GM12878 (cell line): ENCODE measurements at regions not wholly inside any gene's neighbourhood (a gene's known extent, or its start where the extent isn't known, plus 50 kb on each side); places are given as distances from the start of the nearest gene placed in this dataset.

Source experiments
- ATAC-seq: fragments of 200-7000 bp; cut with Tn5 transposase; 3 replicates; pipeline ENCODE4 v1.9.1; 2020; ENCODE audit warnings: mild to moderate bottlenecking, moderate library complexity
- BruUV-seq: library from RNA; stranded (reverse); fragments of 400-500 nt; replicated peaks from 2 replicates; lab custom pipeline; 2021; lab: Mats Ljungman, UMichigan
- CTCF ChIA-PET: fragments of 300-600 bp; sonication (Branson Sonifier 250); formaldehyde crosslinking; extraction: SDS; loops from one replicate; lab custom pipeline; 2021; ENCODE audit warnings: inconsistent platforms; lab: Yijun Ruan, JAX
- POLR2A ChIA-PET: fragments of 350-600 bp; formaldehyde crosslinking; extraction: SDS; loops from one replicate; lab custom pipeline; 2021; ENCODE audit warnings: inconsistent platforms; lab: Charles Lee
- RAD21 ChIA-PET: fragments of 300-600 bp; sonication (Branson Sonifier 250); formaldehyde crosslinking; loops from one replicate; lab custom pipeline; 2023; ENCODE audit warnings: antibody characterized with exemption; ENCODE audit not compliant: unreplicated experiment; lab: Charles Lee
- SMC1A ChIA-PET: fragments of 300-600 bp; sonication (Branson Sonifier 250); formaldehyde crosslinking; loops from one replicate; lab custom pipeline; 2023; ENCODE audit not compliant: unreplicated experiment, uncharacterized antibody; lab: Charles Lee
- DNase-seq: peaks from one replicate; pipeline ENCODE4 v3.0.0-alpha.2; 2011; ENCODE audit warnings: low read depth, low spot score
- FAIRE-seq: peaks from 3 replicates; lab custom pipeline; 2011; peaks lifted over from hg19 to GRCh38; lab: Jason Lieb, UNC
- H2AFZ ChIP-seq: 2 replicates; pipeline ENCODE4 v1.6.0; 2011; ENCODE audit warnings: low read depth, low read length, control low read depth; ENCODE audit not compliant: control insufficient read depth
- H3K27ac ChIP-seq: 2 replicates; pipeline ENCODE4 v1.5.1; 2011; ENCODE audit warnings: control low read depth; ENCODE audit not compliant: control insufficient read depth, insufficient read depth
- H3K27me3 ChIP-seq, 2 experiments: replicated peaks in 1 of 2; 2 replicates each; pipeline versions ENCODE4 v1.6.0 to v1.6.1; 2011; ENCODE audit warnings: low read length in 1 of 2; ENCODE audit not compliant: control insufficient read depth in 2 of 2, insufficient read depth in 2 of 2
- H3K36me3 ChIP-seq, 2 experiments: 2 replicates each; pipeline ENCODE4 v1.5.1; 2011; ENCODE audit warnings: low read length in 1 of 2; ENCODE audit not compliant: control insufficient read depth in 2 of 2, insufficient read depth in 2 of 2
- H3K4me1 ChIP-seq: 2 replicates; pipeline ENCODE4 v1.6.1; 2011; ENCODE audit warnings: mild to moderate bottlenecking, low read length, moderate library complexity, mixed read lengths; ENCODE audit not compliant: control insufficient read depth, insufficient read depth
- H3K4me2 ChIP-seq: 2 replicates; pipeline ENCODE4 v1.6.0; 2011; ENCODE audit warnings: control low read depth; ENCODE audit not compliant: control insufficient read depth, insufficient read depth
- H3K4me3 ChIP-seq: fragments of 200-600 bp; sonication (generic); 2 replicates; pipeline ENCODE4 v1.5.1; 2016
- H3K79me2 ChIP-seq: 2 replicates; pipeline ENCODE4 v1.6.0; 2011; ENCODE audit warnings: low read length; ENCODE audit not compliant: control insufficient read depth, insufficient read depth
- H3K9ac ChIP-seq: 2 replicates; pipeline ENCODE4 v1.8.0; 2011; ENCODE audit warnings: low read length, control low read depth, mixed read lengths; ENCODE audit not compliant: control insufficient read depth, insufficient read depth
- H3K9me3 ChIP-seq: replicated peaks from 3 replicates; pipeline ENCODE4 v1.5.1; 2011; ENCODE audit warnings: mild to moderate bottlenecking, low read length; ENCODE audit not compliant: control insufficient read depth, insufficient read depth
- H4K20me1 ChIP-seq: 2 replicates; pipeline ENCODE4 v1.6.0; 2011; ENCODE audit not compliant: control insufficient read depth, insufficient read depth
- CREM ChIP-seq: IDR thresholded peaks from 2 replicates; pipeline ENCODE4 v1.6.1; 2014; ENCODE audit warnings: antibody characterized with exemption, low read depth
- GABPA ChIP-seq: IDR thresholded peaks from 2 replicates; pipeline ENCODE4 v1.6.1; 2014; ENCODE audit warnings: antibody characterized with exemption, low read depth, mild to moderate bottlenecking, inconsistent platforms
- MEF2A ChIP-seq: IDR thresholded peaks from 2 replicates; pipeline ENCODE4 v1.6.1; 2011; ENCODE audit warnings: low read depth, mild to moderate bottlenecking, low read length, moderate library complexity; ENCODE audit not compliant: insufficient read depth
- NFIC ChIP-seq: IDR thresholded peaks from 2 replicates; pipeline ENCODE4 v1.6.1; 2012; ENCODE audit warnings: low read depth, mild to moderate bottlenecking, inconsistent platforms, low read length, moderate library complexity
- NFYB ChIP-seq: IDR thresholded peaks from 2 replicates; pipeline ENCODE4 v1.6.1; 2011; ENCODE audit warnings: low read depth, mild to moderate bottlenecking, low read length, improper control_type of control experiment, moderate library complexity; ENCODE audit not compliant: insufficient read depth
- NR2C1 ChIP-seq: fragments of 450-650 bp; IDR thresholded peaks from 2 replicates; pipeline ENCODE4 v1.6.1; 2017; ENCODE audit warnings: antibody characterized with exemption, mild to moderate bottlenecking, moderate library complexity
- SRF ChIP-seq, 2 experiments: IDR thresholded peaks; 2 replicates each; pipeline ENCODE4 v1.6.1; 2011; ENCODE audit warnings: low read depth in 2 of 2, low read length in 2 of 2, mild to moderate bottlenecking in 1 of 2, moderate library complexity in 1 of 2
- TCF3 ChIP-seq: IDR thresholded peaks from 2 replicates; pipeline ENCODE4 v1.6.1; 2012; ENCODE audit warnings: low read depth, mild to moderate bottlenecking, low read length, borderline replicate concordance; ENCODE audit not compliant: insufficient read depth
- ZNF217 ChIP-seq: fragments of 450-650 bp; IDR thresholded peaks from 2 replicates; pipeline ENCODE4 v1.6.1; 2017; ENCODE audit warnings: antibody characterized with exemption, mild to moderate bottlenecking
- WGBS: methylation state at CpG from one replicate; pipeline ENCODE4 v1.1.6; 2016; ENCODE audit warnings: low lambda C conversion rate; ENCODE audit not compliant: insufficient replicate concordance, insufficient coverage; ENCODE audit errors: missing lambda C conversion rate; 5-methylcytosine and 5-hydroxymethylcytosine counted together
- in situ Hi-C: fragments of 300-500 bp; cut with MboI; formaldehyde crosslinking; loops from 9 replicates; pipeline ENCODE4 v1.14.3; 2018; ENCODE audit warnings: mixed read lengths
- intact Hi-C: fragments of 100-400 bp; cut with micrococcal nuclease; formaldehyde crosslinking; loops from one replicate; pipeline ENCODE4 v1.14.2; 2022; ENCODE audit not compliant: unreplicated experiment
- TF ChIP-seq, protein P1 (sequence below): IDR thresholded peaks from 2 replicates; pipeline ENCODE4 v1.6.1; 2012; ENCODE audit warnings: mild to moderate bottlenecking, low read depth, low read length
- TF ChIP-seq, protein P2 (sequence below): fragments of 450-650 bp; IDR thresholded peaks from 2 replicates; pipeline ENCODE4 v1.6.1; 2017; ENCODE audit warnings: mild to moderate bottlenecking, moderate library complexity
- TF ChIP-seq, protein P3 (sequence below): IDR thresholded peaks from 2 replicates; pipeline ENCODE4 v1.6.1; 2012; ENCODE audit warnings: low read length, inconsistent platforms

DNA sequence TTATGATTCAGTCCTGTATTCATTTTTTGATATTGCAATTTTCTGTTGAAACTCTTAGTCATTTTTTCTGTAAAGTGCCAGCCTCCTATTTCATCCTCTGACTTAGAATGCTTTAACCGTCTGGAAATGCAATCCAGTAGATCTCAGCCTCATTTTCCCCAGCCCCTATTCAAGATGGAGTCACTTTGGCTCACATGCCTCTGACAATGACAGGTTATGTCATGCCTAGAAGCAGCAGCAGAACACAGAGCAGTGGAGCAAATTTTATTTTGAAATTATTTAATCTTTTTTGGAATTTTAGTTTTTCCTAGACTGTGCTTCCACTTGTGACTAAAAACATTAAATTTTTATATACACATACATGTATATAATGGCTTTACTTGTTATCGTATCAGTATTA lies 1053.2 kb downstream of the TAF11L14 start (continued):
- TF ChIP-seq, protein P1, sequence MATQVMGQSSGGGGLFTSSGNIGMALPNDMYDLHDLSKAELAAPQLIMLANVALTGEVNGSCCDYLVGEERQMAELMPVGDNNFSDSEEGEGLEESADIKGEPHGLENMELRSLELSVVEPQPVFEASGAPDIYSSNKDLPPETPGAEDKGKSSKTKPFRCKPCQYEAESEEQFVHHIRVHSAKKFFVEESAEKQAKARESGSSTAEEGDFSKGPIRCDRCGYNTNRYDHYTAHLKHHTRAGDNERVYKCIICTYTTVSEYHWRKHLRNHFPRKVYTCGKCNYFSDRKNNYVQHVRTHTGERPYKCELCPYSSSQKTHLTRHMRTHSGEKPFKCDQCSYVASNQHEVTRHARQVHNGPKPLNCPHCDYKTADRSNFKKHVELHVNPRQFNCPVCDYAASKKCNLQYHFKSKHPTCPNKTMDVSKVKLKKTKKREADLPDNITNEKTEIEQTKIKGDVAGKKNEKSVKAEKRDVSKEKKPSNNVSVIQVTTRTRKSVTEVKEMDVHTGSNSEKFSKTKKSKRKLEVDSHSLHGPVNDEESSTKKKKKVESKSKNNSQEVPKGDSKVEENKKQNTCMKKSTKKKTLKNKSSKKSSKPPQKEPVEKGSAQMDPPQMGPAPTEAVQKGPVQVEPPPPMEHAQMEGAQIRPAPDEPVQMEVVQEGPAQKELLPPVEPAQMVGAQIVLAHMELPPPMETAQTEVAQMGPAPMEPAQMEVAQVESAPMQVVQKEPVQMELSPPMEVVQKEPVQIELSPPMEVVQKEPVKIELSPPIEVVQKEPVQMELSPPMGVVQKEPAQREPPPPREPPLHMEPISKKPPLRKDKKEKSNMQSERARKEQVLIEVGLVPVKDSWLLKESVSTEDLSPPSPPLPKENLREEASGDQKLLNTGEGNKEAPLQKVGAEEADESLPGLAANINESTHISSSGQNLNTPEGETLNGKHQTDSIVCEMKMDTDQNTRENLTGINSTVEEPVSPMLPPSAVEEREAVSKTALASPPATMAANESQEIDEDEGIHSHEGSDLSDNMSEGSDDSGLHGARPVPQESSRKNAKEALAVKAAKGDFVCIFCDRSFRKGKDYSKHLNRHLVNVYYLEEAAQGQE = no peak
- no peak for TF ChIP-seq NFYB

DNA sequence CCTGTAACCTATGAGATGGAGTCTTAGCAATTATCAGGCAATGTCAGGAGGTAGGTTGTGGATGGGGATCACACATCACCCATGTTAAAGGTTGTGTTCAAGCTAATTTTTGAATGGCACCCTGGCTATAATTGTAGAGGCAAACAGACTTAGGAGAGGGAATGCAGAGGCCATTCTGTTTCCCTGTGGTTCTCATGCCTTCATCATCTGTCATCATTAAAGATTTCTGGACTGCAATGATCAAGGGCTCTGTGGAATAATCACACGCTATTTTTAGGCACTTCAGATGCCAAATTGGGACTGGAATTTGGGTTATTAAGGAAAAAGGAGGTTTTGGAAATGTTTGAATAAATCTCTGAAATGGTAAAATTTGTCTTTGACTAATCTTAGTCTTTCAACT lies 1065.4 kb downstream of the TAF11L14 start:
- Histone ChIP-seq H3K27me3 (no peaks in the 10 kb centered on the region), H3K4me3 (no peak overlapping the region), H2AFZ (no peak overlapping the region), H3K9ac (no peak overlapping the region), H3K9me3 (no peaks in the 10 kb centered on the region), H3K27ac (no peak overlapping the region), H3K4me2 (no peak overlapping the region), H3K36me3 (no peaks in the 10 kb centered on the region; a peak in 1 of 4 replicates), H3K79me2 (no peaks in the 10 kb centered on the region), H3K4me1 (peaks cover 10% of the 10 kb centered on the region), H4K20me1 (no peaks in the 10 kb centered on the region)
- no peak for DNase-seq
- no TSS peak for BruUV-seq
- in situ Hi-C loops (loop anchor here (5.0 to 10.0 kb wide), 2 partner anchors 232 to 305 kb away; no protein-coding TSS in a partner anchor), intact Hi-C loops (no loop called here)
- 92% methylated on average over 1 of the region's 1 CpG for WGBS
- ChIA-PET SMC1A (interaction anchor here (1.2 to 3.5 kb wide), 12 partner anchors 10 to 238 kb away, joined by 3 to 27 read pairs (median 6); no protein-coding TSS in a partner anchor), CTCF (interaction anchor here (0.7 to 3.1 kb wide), 18 partner anchors 9 to 306 kb away, joined by 3 to 39 read pairs (median 4); no protein-coding TSS in a partner anchor), POLR2A (interaction anchor here (0.7 kb wide), 1 partner anchor 9 kb away, joined by 3 read pairs; no protein-coding TSS in a partner anchor), RAD21 (interaction anchor here (0.7 to 2.9 kb wide), 8 partner anchors 14 to 305 kb away, joined by 3 to 33 read pairs (median 7); no protein-coding TSS in a partner anchor)
- no peak for FAIRE-seq
- ATAC-seq = no peak
- no peak for TF ChIP-seq MEF2A
- TF ChIP-seq CREM = no peak
- TF ChIP-seq ZNF217 = no peak
- no peak for TF ChIP-seq NR2C1
- TF ChIP-seq TCF3 = no peak
- TF ChIP-seq, protein P2, sequence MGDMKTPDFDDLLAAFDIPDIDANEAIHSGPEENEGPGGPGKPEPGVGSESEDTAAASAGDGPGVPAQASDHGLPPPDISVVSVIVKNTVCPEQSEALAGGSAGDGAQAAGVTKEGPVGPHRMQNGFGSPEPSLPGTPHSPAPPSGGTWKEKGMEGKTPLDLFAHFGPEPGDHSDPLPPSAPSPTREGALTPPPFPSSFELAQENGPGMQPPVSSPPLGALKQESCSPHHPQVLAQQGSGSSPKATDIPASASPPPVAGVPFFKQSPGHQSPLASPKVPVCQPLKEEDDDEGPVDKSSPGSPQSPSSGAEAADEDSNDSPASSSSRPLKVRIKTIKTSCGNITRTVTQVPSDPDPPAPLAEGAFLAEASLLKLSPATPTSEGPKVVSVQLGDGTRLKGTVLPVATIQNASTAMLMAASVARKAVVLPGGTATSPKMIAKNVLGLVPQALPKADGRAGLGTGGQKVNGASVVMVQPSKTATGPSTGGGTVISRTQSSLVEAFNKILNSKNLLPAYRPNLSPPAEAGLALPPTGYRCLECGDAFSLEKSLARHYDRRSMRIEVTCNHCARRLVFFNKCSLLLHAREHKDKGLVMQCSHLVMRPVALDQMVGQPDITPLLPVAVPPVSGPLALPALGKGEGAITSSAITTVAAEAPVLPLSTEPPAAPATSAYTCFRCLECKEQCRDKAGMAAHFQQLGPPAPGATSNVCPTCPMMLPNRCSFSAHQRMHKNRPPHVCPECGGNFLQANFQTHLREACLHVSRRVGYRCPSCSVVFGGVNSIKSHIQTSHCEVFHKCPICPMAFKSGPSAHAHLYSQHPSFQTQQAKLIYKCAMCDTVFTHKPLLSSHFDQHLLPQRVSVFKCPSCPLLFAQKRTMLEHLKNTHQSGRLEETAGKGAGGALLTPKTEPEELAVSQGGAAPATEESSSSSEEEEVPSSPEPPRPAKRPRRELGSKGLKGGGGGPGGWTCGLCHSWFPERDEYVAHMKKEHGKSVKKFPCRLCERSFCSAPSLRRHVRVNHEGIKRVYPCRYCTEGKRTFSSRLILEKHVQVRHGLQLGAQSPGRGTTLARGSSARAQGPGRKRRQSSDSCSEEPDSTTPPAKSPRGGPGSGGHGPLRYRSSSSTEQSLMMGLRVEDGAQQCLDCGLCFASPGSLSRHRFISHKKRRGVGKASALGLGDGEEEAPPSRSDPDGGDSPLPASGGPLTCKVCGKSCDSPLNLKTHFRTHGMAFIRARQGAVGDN = no peak
- no peak for TF ChIP-seq GABPA
- TF ChIP-seq NFIC = no peak
- TF ChIP-seq SRF (IDR thresholded peaks at IDR 0.05; ENCODE audit: low read depth in 2 of 2, low read length in 2 of 2) = no peak
- TF ChIP-seq, protein P3, sequence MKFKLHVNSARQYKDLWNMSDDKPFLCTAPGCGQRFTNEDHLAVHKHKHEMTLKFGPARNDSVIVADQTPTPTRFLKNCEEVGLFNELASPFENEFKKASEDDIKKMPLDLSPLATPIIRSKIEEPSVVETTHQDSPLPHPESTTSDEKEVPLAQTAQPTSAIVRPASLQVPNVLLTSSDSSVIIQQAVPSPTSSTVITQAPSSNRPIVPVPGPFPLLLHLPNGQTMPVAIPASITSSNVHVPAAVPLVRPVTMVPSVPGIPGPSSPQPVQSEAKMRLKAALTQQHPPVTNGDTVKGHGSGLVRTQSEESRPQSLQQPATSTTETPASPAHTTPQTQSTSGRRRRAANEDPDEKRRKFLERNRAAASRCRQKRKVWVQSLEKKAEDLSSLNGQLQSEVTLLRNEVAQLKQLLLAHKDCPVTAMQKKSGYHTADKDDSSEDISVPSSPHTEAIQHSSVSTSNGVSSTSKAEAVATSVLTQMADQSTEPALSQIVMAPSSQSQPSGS = no peak
